GM21360 (cell line): ENCODE measurements at regions not wholly inside any gene's neighbourhood (a gene's known extent, or its start where the extent isn't known, plus 50 kb on each side); places are given as distances from the start of the nearest gene placed in this dataset.
A peak's percentile ranks its signal among the peaks of the same experiment; 100 is the strongest.

ENCODE experiments used
- ATAC-seq: cut with Tn5 transposase; IDR thresholded peaks from one replicate; pipeline ENCODE4 v1.9.1; 2021; ENCODE audit warnings: mild to moderate bottlenecking, moderate library complexity; ENCODE audit not compliant: unreplicated experiment

GRCh38 chr6:114471450-114471849 is 128.6 kb upstream of the HS3ST5 start:
- no peak for ATAC-seq

- ATAC-seq: no peak
Observed at GRCh38 chr6:114467931-114468330, 125.1 kb upstream of the HS3ST5 start.

- no peak for ATAC-seq
Observed at GRCh38 chr6:114465511-114465910, 122.7 kb upstream of the HS3ST5 start.

GRCh38 chr6:114453737-114454276 is 111.0 kb upstream of the HS3ST5 start:
- no peak for ATAC-seq

GRCh38 chr6:114452785-114453401 is 110.1 kb upstream of the HS3ST5 start:
- no peak for ATAC-seq

- no peak for ATAC-seq
Observed at GRCh38 chr6:114450631-114451030, 107.8 kb upstream of the HS3ST5 start.

GRCh38 chr6:114449659-114450058 is 106.8 kb upstream of the HS3ST5 start:
- ATAC-seq: no peak

- no peak for ATAC-seq
Observed at GRCh38 chr6:114446342-114446741, 103.5 kb upstream of the HS3ST5 start.

GRCh38 chr6:114445846-114446245 is 103.0 kb upstream of the HS3ST5 start:
- ATAC-seq: no peak

- ATAC-seq: no peak
Observed at GRCh38 chr6:114439411-114439810, 96.6 kb upstream of the HS3ST5 start.

GRCh38 chr6:114437235-114437634 is 94.4 kb upstream of the HS3ST5 start:
- ATAC-seq: no peak

- no peak for ATAC-seq
Observed at GRCh38 chr6:114436691-114437090, 93.9 kb upstream of the HS3ST5 start.

GRCh38 chr6:114435985-114436384 is 93.2 kb upstream of the HS3ST5 start:
- no peak for ATAC-seq

- ATAC-seq: no peak
Observed at GRCh38 chr6:114432400-114432799, 89.6 kb upstream of the HS3ST5 start.

GRCh38 chr6:114431641-114432040 is 88.8 kb upstream of the HS3ST5 start:
- no peak for ATAC-seq

- ATAC-seq: no peak
Observed at GRCh38 chr6:114430534-114431124, 87.8 kb upstream of the HS3ST5 start.

- no peak for ATAC-seq
Observed at GRCh38 chr6:114428341-114428740, 85.5 kb upstream of the HS3ST5 start.

- ATAC-seq: no peak
Observed at GRCh38 chr6:114421199-114421598, 78.4 kb upstream of the HS3ST5 start.

- ATAC-seq: peak; percentile 99
Observed at GRCh38 chr6:114419175-114419574, 76.4 kb upstream of the HS3ST5 start.

GRCh38 chr6:114418304-114418972 is 75.6 kb upstream of the HS3ST5 start:
- no peak for ATAC-seq

- ATAC-seq: no peak
Observed at GRCh38 chr6:114407426-114408035, 64.7 kb upstream of the HS3ST5 start.
